ENCODE measurements at regions not wholly inside any gene's neighbourhood (a gene's known extent, or its start where the extent isn't known, plus 50 kb on each side); places are given as distances from the start of the nearest gene placed in this dataset.

DNA sequence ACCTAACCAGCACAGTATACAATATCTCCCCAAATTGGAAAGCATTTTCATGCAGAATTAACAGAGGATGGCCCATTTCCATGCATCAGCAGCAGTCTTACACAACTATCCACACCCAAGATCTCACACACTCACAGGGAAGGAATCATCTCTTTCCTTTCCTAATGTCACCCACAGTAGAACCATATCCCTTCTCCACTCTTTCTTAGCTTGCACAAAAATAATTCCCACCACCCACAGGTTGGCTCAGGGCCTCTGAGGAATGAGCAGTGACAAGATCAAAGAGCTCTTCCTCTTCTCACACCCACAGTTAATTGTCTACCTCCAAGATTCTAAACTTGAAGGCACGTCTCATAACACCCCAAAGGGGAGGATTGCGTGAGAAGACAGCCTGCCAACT lies 217.7 kb upstream of the VEGFC start:
- TF ChIP-seq, protein P1, sequence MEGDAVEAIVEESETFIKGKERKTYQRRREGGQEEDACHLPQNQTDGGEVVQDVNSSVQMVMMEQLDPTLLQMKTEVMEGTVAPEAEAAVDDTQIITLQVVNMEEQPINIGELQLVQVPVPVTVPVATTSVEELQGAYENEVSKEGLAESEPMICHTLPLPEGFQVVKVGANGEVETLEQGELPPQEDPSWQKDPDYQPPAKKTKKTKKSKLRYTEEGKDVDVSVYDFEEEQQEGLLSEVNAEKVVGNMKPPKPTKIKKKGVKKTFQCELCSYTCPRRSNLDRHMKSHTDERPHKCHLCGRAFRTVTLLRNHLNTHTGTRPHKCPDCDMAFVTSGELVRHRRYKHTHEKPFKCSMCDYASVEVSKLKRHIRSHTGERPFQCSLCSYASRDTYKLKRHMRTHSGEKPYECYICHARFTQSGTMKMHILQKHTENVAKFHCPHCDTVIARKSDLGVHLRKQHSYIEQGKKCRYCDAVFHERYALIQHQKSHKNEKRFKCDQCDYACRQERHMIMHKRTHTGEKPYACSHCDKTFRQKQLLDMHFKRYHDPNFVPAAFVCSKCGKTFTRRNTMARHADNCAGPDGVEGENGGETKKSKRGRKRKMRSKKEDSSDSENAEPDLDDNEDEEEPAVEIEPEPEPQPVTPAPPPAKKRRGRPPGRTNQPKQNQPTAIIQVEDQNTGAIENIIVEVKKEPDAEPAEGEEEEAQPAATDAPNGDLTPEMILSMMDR (conservative IDR thresholded peaks at IDR 0.05; ENCODE audit: control insufficient read depth, insufficient read depth, low read depth, low read length): no peak
- no peak overlapping the region for H3K4me3 ChIP-seq (ENCODE audit: control insufficient read depth, low read depth, low read length)
- DNase-seq (ENCODE audit: low read depth): peak; percentile 62

DNA sequence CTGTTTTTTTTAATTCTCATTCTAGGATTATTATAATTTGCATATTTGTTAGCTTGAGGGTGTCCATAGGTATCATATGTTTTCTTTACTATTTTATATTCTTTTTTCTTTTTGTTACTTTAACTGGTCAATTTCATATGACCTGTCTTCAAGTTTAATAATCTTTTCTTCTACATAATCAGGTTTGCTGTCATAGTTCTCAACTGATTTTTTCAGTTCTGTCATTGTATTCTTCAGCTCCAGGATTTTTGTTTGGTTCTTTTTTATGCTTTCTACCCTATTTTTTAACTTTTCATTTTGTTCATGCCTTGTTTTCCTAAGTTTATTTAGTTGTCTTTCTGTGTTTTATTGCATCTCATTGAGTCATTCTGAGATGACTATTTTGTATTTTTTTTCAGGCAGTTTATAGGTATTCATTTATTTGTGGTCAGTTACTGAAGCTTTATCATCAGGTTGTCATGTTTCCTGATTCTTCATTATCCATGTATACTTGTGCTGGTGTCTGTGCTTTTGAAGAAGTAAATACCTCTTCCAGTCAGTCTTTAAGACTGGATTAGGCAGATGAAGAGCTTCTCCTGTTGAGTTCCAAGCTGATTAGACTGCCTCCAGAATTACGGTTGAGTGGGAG lies 220.3 kb upstream of the VEGFC start:
- peak; percentile 26 for DNase-seq (ENCODE audit: low read depth)
- H3K4me3 ChIP-seq (ENCODE audit: control insufficient read depth, low read depth, low read length): no peak overlapping the region
- TF ChIP-seq, protein P1 (conservative IDR thresholded peaks at IDR 0.05; ENCODE audit: control insufficient read depth, insufficient read depth, low read depth, low read length): no peak

DNA sequence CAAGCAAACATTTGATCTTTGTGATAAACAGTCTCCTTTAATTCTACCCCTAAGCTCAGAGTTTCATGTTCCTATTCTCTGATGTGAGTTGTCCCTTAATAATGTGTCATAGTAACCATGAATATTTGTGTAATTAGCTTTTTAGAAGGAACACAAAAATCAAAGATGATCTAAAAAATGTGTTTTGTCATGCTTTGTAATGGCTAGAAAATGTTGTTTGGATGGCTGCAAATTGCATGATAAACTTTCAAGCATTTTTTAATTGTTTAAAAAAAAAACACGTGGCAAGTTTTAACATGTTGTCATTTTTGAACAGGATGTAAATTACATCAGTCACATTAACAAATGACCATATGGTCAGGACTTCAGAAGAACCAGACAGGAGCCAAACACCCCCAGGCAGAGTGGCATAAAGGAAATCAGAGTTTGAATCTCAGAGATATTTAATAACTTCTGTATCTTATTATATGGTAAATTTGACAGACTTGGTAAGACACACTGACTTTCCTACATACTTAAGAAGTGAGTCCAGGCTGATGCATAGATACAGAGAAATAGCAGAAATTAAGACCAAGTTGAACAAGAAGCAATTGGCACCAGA lies 223.9 kb upstream of the VEGFC start:
- TF ChIP-seq, protein P1 (conservative IDR thresholded peaks at IDR 0.05; ENCODE audit: control insufficient read depth, insufficient read depth, low read depth, low read length): no peak
- DNase-seq (ENCODE audit: low read depth): peak; percentile 57
- H3K4me3 ChIP-seq (ENCODE audit: control insufficient read depth, low read depth, low read length): no peak overlapping the region

DNA sequence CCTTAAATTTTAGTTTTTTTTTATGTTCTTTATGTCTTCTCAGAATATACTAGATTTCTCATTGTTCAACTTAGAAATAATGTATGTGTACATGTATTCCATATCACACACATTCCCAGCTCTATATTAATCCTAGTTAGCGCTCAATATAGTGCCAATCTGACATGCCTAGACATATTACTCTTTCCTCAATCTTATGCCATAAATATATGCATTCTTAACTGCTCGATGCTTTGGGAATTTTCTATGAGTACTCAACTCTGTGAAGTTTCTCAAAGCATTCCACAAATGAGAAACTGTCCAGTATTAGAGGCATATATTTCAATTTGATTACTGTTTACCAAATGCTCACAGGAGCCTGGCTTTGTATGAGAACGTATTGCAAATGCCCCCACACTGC lies 231.2 kb upstream of the VEGFC start:
- no peak overlapping the region for H3K4me3 ChIP-seq (ENCODE audit: control insufficient read depth, low read depth, low read length)
- TF ChIP-seq, protein P1 (conservative IDR thresholded peaks at IDR 0.05; ENCODE audit: control insufficient read depth, insufficient read depth, low read depth, low read length): no peak
- no peak for DNase-seq (ENCODE audit: low read depth)

DNA sequence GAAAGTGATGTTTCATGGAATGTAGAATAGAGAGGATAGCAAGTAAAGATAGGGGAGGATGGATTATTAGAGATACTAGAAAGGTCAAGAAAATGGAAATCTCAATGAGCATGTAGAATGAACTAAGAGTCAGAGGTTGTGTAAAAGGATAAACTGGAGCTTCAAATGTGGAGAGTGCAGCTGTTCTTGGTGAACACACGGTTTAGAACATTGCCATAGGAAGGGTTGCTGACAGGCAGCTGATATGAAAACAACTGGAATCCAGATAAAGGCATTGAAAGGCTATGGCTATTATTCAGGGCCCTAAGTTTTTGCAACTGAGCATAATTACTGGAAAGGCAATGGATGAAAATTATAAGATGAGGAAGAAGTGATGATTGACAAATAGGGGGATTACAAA lies 239.6 kb upstream of the VEGFC start:
- DNase-seq (ENCODE audit: low read depth): no peak
- TF ChIP-seq, protein P1 (conservative IDR thresholded peaks at IDR 0.05; ENCODE audit: control insufficient read depth, insufficient read depth, low read depth, low read length): no peak
- no peak overlapping the region for H3K4me3 ChIP-seq (ENCODE audit: control insufficient read depth, low read depth, low read length)

DNA sequence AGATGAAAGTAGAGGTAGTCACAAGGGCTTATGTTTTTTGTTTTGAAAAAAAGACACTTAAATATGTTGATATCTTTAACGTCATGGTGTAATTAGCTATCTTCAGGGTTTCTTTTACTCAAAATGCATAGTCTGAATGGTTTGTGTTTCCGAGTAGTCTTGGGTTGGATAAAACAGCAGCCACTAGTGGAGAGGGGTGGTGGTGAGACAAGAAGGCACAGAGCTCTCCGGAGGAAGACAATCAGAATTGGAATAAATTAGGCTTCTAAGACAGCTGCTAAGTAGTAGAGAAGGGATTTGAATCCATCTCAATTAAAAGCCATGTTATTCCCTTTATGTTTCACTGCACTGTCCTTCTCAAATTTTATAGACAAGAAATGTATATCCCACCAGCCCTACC lies 240.4 kb upstream of the VEGFC start:
- TF ChIP-seq, protein P1 (conservative IDR thresholded peaks at IDR 0.05; ENCODE audit: control insufficient read depth, insufficient read depth, low read depth, low read length): peak; percentile 12
- DNase-seq (ENCODE audit: low read depth): no peak
- no peak overlapping the region for H3K4me3 ChIP-seq (ENCODE audit: control insufficient read depth, low read depth, low read length)

All from fibroblast of mammary gland (primary cell).